GM21447 (cell line): ENCODE measurements at regions not wholly inside any gene's neighbourhood (a gene's known extent, or its start where the extent isn't known, plus 50 kb on each side); places are given as distances from the start of the nearest gene placed in this dataset.
"Not testable (repeated sequence)": the region's sequence is repeated elsewhere in the genome, so short reads cannot be mapped to it uniquely, and the experiment has no call there.

Source experiments
- ATAC-seq: cut with Tn5 transposase; IDR thresholded peaks from one replicate; pipeline ENCODE4 v1.9.1; 2021; ENCODE audit not compliant: unreplicated experiment

DNA sequence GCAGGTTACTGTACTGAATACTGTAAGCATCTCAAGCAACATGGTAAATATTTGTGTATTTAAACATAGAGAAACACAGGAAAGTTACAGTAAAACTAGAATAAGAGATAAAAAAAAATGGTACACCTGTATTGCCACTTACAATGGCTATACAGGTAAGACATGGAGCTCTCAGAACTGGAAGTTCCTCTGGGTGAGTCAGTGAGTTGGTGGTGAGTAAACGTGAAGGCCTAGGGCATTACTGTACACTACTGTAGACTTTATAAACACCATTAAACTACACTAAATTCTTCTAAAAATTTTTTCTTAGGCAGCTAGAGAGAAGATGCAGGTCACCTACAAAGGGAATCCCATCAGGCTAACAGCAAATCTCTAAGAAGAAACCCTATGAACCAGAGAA lies 872.9 kb downstream of the TAF11L14 start:
- no peak for ATAC-seq

DNA sequence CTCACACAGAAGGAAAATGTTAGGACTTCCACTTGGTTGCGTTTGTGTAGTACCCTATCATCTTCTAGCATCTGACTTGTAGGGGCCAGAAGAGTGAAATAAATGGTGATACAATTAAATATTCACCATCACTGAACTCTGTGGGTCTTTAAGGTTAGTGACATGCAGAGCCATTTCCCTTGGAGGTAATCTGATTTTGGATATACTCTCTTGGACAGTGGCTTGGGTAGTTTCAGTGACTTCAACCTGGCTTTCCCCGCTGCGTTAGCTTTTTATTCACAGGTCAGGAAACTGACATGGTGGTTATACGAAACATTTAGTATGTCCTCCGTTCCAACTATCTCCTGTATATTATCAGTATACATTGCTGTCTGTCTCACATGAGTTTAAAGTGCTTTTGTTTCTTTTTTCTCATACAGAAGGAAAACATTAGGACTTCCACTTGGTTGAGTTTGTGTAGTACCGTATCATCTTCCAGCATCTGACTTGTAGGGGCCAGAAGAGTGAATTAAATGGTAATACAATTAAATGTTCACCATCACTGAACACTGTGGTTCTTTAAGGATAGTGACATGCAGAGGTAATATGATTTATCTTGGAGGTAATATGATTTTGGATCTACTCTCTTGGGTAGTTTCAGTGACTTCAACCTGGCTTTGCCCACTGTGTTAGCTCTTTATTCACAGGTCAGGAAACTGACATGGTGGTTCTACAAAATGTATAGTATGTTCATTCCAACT lies 883.6 kb downstream of the TAF11L14 start:
- no peak for ATAC-seq

- ATAC-seq, result no peak
Observed at GRCh38 chr5:18523380-18523779, 889.1 kb downstream of the TAF11L14 start.

- no peak for ATAC-seq
Observed at GRCh38 chr5:18526792-18527405, 892.6 kb downstream of the TAF11L14 start.

- ATAC-seq, result no peak
Observed at GRCh38 chr5:18533137-18533536, 898.9 kb downstream of the TAF11L14 start.

GRCh38 chr5:18534119-18534518 lies 899.9 kb downstream of the TAF11L14 start:
- ATAC-seq, result no peak

GRCh38 chr5:18535753-18536152 lies 901.5 kb downstream of the TAF11L14 start:
- ATAC-seq, result not testable (repeated sequence)

GRCh38 chr5:18544421-18544820 lies 910.2 kb downstream of the TAF11L14 start:
- no peak for ATAC-seq

GRCh38 chr5:18546591-18546990 lies 912.3 kb downstream of the TAF11L14 start:
- no peak for ATAC-seq

DNA sequence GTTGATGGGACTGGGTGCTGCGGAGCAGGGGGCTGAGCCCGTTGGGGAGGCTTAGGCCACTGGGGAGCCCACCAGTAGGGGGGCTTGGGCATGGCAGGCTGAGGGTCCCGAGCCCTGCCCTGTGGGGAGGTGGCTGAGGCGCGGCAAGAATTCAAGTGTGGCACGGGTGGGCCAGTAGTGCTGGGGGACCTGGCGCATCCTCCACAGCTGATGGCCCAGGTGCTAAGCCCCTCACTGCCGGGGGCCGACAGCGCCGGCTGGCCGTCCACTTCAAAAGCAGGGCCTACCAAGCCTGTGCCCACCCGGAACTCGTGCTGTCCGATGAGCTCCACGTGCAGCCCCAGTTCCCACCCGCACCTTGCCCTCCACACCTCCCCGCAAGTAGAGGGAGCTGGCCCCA lies 917.5 kb downstream of the TAF11L14 start:
- ATAC-seq, result no peak

DNA sequence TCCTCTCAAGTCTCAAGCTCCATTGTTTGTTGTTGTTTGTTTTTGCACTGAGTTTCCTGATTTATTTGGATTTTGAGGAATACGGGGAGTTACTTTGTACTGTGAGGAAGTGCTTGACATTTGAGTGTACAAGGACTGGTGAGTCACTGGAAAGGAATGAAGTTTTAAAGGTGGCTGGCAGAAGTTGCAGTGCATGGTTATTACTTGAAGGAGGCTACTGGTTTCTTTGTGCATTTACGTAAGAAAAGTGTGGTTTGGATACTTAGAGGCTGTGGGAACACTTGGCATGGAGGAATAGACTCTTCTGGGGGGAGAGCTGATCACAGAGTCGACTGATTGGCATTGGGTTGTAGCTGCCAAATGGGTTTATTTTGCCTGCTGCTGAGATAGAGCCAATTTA lies 919.0 kb downstream of the TAF11L14 start:
- ATAC-seq, result no peak

- no peak for ATAC-seq
Observed at GRCh38 chr5:18560602-18561001, 926.3 kb downstream of the TAF11L14 start.

GRCh38 chr5:18563853-18564252 lies 929.6 kb downstream of the TAF11L14 start:
- ATAC-seq, result no peak

DNA sequence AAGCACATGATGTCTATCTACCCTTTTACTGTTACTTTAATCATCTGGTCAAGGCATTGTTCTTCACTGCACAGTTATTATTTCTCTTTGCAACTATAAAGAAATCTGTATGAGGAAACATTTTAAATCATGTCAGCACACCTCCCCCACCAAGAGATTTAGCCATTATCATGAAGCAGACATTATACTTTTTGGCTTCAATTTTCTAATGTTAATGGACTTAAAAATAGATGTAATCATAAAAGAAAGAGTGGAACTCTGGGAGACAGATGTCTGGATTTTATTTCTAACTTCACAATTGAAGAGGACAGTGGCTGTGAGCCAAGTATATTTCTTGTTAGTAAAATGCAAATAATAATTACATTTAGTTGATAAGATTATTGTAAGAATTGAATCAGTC lies 932.4 kb downstream of the TAF11L14 start:
- ATAC-seq, result no peak

DNA sequence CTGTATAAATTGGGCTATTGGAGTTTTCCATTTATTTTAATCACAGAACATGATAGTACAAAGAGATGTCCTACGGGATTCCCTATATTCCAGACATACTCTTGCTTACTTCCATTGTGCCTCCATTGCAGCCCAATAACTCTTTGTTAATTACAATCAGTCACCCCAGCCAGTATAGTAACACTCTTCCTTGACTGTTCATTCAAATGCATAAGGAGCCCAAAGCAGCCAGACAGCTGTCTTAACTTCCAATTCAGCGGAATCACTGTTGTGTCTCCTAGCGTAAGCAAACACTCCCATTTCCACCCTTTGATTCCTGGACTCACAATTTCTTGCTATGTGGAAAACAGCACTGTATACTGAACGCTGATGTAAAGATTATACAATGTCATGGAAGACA lies 942.3 kb downstream of the TAF11L14 start:
- ATAC-seq, result no peak

GRCh38 chr5:18601185-18601584 lies 966.9 kb downstream of the TAF11L14 start:
- ATAC-seq, result no peak

- no peak for ATAC-seq
Observed at GRCh38 chr5:18602402-18602801, 968.1 kb downstream of the TAF11L14 start.

DNA sequence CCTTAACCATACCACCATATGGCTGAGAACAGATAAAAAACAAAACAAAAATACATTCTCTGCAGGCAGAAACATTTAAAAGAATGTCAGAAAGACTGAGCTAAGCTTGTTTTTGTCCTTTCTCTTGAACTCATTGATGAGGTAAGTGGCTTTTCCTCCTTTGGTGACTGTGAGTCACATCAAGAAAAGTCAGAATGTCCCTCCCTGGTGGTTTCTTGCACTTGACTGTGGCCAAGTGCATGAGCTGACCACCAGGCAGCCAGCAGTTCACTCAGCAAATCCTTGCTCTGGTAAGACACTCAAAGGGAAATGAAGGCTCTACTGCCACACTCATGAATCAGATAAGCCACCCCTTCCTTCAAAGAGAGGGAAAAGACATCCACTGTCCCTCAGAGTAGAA lies 970.9 kb downstream of the TAF11L14 start:
- no peak for ATAC-seq

GRCh38 chr5:18607570-18607969 lies 973.3 kb downstream of the TAF11L14 start:
- ATAC-seq, result no peak

DNA sequence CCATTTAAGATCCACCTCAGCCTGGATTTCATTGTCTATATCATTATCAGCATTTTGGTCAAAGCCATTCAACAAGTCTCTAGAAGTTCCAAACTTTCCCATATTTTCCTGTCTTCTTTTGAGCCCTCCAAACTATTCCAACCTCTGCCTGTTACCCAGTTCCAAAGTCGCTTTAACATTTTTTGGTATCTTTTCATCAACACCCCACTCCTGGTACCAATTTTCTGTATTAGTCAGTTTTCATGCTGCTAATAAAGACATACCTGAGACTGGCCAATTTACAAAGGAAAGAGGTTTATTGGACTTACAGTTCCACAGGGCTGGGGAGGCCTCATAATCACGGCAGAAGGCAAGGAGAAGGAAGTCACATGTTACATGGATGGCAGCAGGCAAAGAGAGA lies 982.9 kb downstream of the TAF11L14 start:
- not testable (repeated sequence) for ATAC-seq

DNA sequence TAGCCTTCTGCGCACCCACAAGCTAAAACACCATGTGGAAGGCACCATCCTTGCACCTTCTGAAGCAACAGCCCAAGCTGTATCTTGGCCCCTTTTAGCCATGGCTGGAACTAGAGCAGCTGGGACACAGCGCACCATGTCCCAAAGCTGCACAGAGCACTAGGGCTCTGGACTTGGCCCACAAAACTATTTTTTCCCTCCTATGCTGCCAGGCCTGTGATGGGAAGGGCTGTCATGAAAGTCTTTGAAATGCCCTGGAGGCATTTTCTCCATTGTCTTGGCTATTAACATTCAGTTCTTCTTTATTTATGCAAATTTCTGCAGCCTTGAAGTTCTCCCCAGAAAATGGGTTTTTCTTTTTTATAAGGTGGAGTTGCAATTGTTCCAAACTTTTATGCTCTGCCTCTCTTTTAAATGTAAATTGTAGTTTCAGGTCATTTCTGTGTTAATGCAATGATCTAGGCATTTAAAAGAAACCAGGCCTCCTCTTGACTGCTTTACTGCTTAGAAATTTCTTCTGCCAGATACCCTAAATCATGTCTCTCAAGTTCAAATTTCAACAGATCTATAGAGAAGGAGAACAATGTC lies 996.3 kb downstream of the TAF11L14 start:
- no peak for ATAC-seq

DNA sequence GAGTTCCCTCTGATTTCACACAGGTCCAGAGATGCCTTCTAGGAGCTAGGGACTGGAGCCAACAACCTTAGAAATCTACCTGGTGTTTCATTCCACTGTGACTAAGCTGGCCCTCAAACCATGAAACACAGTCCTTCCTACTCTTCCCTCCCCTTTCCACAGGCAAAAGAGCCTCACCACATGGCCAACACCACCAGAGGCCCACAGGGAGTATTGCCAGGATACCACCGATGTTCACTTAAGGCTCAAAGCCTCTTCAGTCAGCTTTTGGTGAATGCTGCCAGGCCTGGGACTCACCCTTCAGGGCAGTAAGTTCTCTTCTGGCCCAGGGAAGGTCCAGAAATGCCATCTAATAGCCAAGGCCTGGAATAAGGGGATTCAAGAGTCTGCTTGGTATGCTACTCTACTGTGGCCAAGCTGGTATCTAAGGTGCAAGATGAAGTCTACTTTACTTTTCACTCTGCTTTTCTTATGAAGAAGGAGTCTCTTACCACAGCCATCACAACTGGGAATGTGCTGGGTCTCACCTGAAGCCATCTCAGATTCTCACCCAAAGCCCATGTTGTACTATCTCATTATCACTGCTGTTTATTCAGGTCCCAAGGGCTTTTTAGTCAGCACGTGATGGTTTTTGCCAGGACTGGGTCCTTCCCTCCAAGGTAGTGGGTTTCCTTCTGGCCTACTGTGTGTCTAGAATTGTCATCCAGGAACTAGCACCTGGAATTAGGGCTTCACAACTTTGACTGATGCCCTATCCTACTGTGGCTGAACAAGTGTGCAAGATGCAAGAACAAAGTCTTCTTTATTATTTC lies 1018.4 kb downstream of the TAF11L14 start:
- ATAC-seq, result no peak
